Suprapubic skin (tissue), 4 donors: ENCODE measurements at regions not wholly inside any gene's neighbourhood (a gene's known extent, or its start where the extent isn't known, plus 50 kb on each side); places are given as distances from the start of the nearest gene placed in this dataset.

Source experiments
- DNase-seq, 2 donors: peaks; one replicate each; pipeline ENCODE4 v3.0.0-alpha.2; 2019; ENCODE audit warnings: low spot score in 2 of 2
- H3K27ac ChIP-seq: fragments of 200-600 bp; sonication (generic); one replicate; pipeline ENCODE4 v1.5.1; 2019
- H3K27me3 ChIP-seq: fragments of 200-600 bp; sonication (generic); one replicate; pipeline ENCODE4 v1.5.1; 2019
- H3K36me3 ChIP-seq: fragments of 200-600 bp; sonication (generic); one replicate; pipeline ENCODE4 v1.5.1; 2019
- H3K4me1 ChIP-seq: fragments of 200-600 bp; sonication (generic); one replicate; pipeline ENCODE4 v1.5.1; 2019
- H3K4me3 ChIP-seq: fragments of 200-600 bp; sonication (generic); one replicate; pipeline ENCODE4 v1.5.1; 2019; ENCODE audit warnings: mild to moderate bottlenecking
- H3K9me3 ChIP-seq: fragments of 200-600 bp; sonication (generic); one replicate; pipeline ENCODE4 v1.5.1; 2019
- EP300 ChIP-seq: sonication (generic); formaldehyde crosslinking; IDR thresholded peaks from one replicate; pipeline ENCODE4 v1.6.1; 2017; ENCODE audit warnings: antibody characterized with exemption
- POLR2A ChIP-seq, 2 donors: fragments of 450-650 bp; IDR thresholded peaks; one replicate each; pipeline ENCODE4 v1.6.1; 2017; ENCODE audit warnings: antibody characterized with exemption in 2 of 2, mild to moderate bottlenecking in 2 of 2, moderate library complexity in 2 of 2
- POLR2AphosphoS5 ChIP-seq, 3 donors: sonication (generic); formaldehyde crosslinking; IDR thresholded peaks; one replicate each; pipeline ENCODE4 v1.6.1; 2017; ENCODE audit warnings: antibody characterized with exemption in 3 of 3
- WGBS: methylation state at CpG from one replicate; pipeline ENCODE4 v1.1.5; 2018; 5-methylcytosine and 5-hydroxymethylcytosine counted together
- TF ChIP-seq, protein P1 (sequence below), 2 donors: fragments of 200-600 bp in 1 of 2; fragments of 450-650 bp in 1 of 2; sonication (generic) in 1 of 2; IDR thresholded peaks; one replicate each; pipeline ENCODE4 v1.5.1; 2016 to 2019; ENCODE audit warnings: antibody characterized with exemption in 2 of 2, mild to moderate bottlenecking in 1 of 2, moderate library complexity in 1 of 2

DNA sequence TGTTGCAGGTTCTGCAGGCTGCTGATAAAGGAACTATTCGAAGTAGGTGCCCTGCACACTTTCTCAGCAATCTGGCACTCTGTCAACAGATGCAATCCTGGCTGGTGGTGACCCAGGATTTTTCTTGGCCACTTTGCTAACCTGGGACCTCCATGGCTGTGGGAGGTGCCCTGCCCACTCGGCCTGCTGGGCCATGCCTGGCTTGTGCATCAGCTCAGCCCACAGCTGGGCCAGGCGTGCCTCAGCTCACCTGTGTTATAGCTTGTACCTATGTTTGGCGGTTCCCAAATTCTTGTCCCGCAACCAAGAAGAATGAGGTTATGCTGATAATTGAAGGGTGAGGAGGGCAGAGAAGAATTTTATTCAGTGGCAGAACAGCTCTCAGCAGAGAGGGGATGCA is 141.7 kb downstream of the NPY start:
- TF ChIP-seq, protein P1, sequence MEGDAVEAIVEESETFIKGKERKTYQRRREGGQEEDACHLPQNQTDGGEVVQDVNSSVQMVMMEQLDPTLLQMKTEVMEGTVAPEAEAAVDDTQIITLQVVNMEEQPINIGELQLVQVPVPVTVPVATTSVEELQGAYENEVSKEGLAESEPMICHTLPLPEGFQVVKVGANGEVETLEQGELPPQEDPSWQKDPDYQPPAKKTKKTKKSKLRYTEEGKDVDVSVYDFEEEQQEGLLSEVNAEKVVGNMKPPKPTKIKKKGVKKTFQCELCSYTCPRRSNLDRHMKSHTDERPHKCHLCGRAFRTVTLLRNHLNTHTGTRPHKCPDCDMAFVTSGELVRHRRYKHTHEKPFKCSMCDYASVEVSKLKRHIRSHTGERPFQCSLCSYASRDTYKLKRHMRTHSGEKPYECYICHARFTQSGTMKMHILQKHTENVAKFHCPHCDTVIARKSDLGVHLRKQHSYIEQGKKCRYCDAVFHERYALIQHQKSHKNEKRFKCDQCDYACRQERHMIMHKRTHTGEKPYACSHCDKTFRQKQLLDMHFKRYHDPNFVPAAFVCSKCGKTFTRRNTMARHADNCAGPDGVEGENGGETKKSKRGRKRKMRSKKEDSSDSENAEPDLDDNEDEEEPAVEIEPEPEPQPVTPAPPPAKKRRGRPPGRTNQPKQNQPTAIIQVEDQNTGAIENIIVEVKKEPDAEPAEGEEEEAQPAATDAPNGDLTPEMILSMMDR (IDR thresholded peaks at IDR 0.05), result no peak
- TF ChIP-seq EP300 (no peak), POLR2AphosphoS5 (IDR thresholded peaks at IDR 0.05) (no peak), POLR2A (IDR thresholded peaks at IDR 0.05) (no peak)
- Histone ChIP-seq H3K9me3 (no peaks in the 10 kb centered on the region), H3K27ac (no peak overlapping the region), H3K4me3 (no peak overlapping the region), H3K27me3 (no peaks in the 10 kb centered on the region), H3K4me1 (no peaks in the 10 kb centered on the region), H3K36me3 (no peaks in the 10 kb centered on the region)
- 83% methylated on average over 5 of the region's 5 CpGs for WGBS
- no peak for DNase-seq

DNA sequence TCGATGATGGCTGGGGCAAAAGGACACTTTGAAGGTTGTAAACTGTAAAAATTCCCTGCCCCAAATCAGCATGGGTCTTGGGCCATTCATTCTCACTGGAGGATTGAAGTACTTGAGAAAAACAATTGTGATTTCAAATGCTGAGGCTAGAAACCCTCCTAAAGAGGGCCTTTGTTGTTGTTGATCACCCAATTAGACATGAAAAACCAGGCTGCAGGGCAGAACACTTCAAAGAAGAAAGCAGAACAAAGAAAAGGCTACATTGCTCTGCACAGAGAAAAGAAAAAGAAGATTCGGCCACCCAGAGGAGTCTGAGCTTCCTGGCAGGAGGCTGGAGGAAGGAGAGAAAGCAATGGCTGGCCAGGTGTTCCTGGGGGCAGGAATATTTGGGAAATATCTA is 143.1 kb downstream of the NPY start:
- H3K9me3 ChIP-seq, result no peaks in the 10 kb centered on the region
- H3K4me1 ChIP-seq, result no peaks in the 10 kb centered on the region
- TF ChIP-seq POLR2A (IDR thresholded peaks at IDR 0.05), result no peak
- TF ChIP-seq, protein P1 (IDR thresholded peaks at IDR 0.05), result no peak
- TF ChIP-seq EP300, result no peak
- TF ChIP-seq POLR2AphosphoS5 (IDR thresholded peaks at IDR 0.05), result no peak
- H3K36me3 ChIP-seq, result no peaks in the 10 kb centered on the region
- no peak overlapping the region for H3K4me3 ChIP-seq
- WGBS, result 36% methylated on average over 2 of the region's 2 CpGs
- no peak overlapping the region for H3K27ac ChIP-seq
- no peaks in the 10 kb centered on the region for H3K27me3 ChIP-seq
- no peak for DNase-seq

DNA sequence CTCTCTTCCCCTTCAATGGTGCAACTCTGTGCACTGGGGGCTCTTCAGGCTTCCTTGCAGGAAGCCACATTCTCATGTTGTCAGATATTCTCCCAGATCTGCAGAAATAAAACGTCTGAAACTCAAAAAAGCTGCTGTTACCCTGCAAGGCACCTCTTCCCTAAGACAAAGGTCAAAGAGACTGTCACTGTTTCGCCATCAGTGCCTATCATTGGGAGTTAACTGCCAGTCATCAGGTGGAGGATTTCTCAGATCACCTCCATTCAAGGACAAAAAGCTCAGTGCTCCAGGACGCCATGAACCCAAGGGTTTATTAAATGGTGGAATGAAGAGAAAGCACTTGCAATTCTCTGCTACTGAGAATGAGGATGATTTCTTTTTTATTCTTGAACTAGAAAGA is 144.6 kb upstream of the PALS2 start:
- TF ChIP-seq POLR2AphosphoS5 (IDR thresholded peaks at IDR 0.05) (no peak), EP300 (no peak), POLR2A (IDR thresholded peaks at IDR 0.05) (no peak)
- TF ChIP-seq, protein P1 (IDR thresholded peaks at IDR 0.05), result no peak

DNA sequence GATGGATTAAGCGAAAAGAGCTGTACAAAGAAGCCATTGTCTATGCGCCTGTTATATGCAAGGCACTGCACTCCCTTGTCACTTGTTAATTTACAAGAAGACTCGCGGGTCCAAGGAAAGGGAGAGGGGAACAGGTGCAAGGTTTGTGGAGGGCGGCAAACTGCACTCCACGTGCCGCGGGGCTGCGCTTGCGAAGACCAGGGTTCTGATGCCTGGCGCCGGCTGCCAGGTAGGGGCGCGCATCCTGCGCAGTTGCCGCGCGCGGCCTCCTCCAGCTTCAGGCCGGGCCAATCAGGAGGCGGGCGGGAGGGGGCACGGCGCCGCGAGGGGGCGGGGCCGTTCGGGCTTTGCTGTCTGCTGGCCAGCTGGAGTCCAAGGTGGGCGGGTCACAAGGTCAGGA is 140.6 kb upstream of the PALS2 start:
- 96% methylated on average over 28 of the region's 30 CpGs for WGBS
- no peak for TF ChIP-seq EP300
- no peak for TF ChIP-seq POLR2AphosphoS5 (IDR thresholded peaks at IDR 0.05)
- TF ChIP-seq, protein P1 (IDR thresholded peaks at IDR 0.05), result no peak
- TF ChIP-seq POLR2A (IDR thresholded peaks at IDR 0.05), result no peak
- H3K27me3 ChIP-seq, result no peaks in the 10 kb centered on the region
- H3K4me1 ChIP-seq, result no peaks in the 10 kb centered on the region
- H3K27ac ChIP-seq, result no peak overlapping the region
- H3K9me3 ChIP-seq, result no peaks in the 10 kb centered on the region
- no peak for DNase-seq
- H3K36me3 ChIP-seq, result no peaks in the 10 kb centered on the region
- no peak overlapping the region for H3K4me3 ChIP-seq

More for the DNA sequence above, 144.6 kb upstream of the PALS2 start:
- no peak for DNase-seq
- Histone ChIP-seq H3K36me3 (no peaks in the 10 kb centered on the region), H3K9me3 (no peaks in the 10 kb centered on the region), H3K4me3 (no peak overlapping the region), H3K4me1 (no peaks in the 10 kb centered on the region), H3K27me3 (no peaks in the 10 kb centered on the region), H3K27ac (no peak overlapping the region)
- 50% methylated on average over 3 of the region's 3 CpGs for WGBS

DNA sequence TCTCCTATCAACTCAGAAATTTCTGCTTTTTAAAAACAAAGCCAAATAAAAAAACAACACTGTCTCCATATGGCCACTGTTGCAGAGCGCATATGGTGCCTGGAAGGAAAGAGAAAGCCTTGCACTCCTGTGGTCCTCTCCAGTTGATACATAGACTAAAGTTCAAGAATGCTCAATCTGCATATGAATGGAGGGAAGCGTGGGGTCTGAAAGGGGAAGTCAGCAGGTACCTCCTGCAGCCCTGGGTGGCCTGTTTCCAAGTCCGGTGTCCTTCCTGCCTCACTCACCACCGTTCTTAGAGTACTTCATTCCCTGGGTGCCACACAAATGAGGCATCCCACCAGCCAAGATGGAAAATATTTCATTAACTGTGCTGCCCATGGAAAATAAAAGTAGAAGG is 138.3 kb upstream of the PALS2 start:
- H3K4me1 ChIP-seq, result no peaks in the 10 kb centered on the region
- no peak overlapping the region for H3K4me3 ChIP-seq
- no peaks in the 10 kb centered on the region for H3K9me3 ChIP-seq
- no peaks in the 10 kb centered on the region for H3K36me3 ChIP-seq
- no peaks in the 10 kb centered on the region for H3K27me3 ChIP-seq
- 53% methylated on average over 4 of the region's 4 CpGs for WGBS
- no peak for DNase-seq
- no peak for TF ChIP-seq POLR2AphosphoS5 (IDR thresholded peaks at IDR 0.05)
- TF ChIP-seq, protein P1 (IDR thresholded peaks at IDR 0.05), result no peak
- no peak for TF ChIP-seq POLR2A (IDR thresholded peaks at IDR 0.05)
- TF ChIP-seq EP300, result no peak
- H3K27ac ChIP-seq, result no peak overlapping the region
